NCI-H446 (cell line): ENCODE measurements at regions not wholly inside any gene's neighbourhood (a gene's known extent, or its start where the extent isn't known, plus 50 kb on each side); places are given as distances from the start of the nearest gene placed in this dataset.

Source experiments
- DNase-seq, 2 experiments: peaks; one replicate each; lab custom pipeline; 2025; lab: John Stamatoyannopoulos, UW

- no peak for DNase-seq
These were observed 166.3 kb upstream of the PMEPA1 start for GRCh38 chr20:57876163-57876562.

DNA sequence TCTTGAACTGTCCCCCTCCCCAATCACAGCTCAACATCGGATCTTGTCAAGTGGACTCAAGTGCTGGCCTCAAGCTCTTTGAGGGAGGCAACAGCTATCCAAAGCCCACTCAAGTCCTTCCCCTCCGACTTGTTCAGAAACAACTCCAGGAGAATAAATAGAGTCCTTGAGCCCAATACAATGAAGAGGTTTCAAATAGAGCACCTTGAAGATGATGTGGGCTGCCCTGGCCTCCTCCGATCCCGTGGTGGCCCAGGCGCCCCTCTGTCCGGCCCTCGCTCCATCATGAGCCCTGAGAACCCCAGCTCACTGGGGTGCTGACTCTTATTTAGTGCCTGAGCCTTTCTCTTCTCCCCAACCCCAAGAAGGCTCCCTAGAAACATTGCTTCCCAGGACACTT, 164.3 kb upstream of the PMEPA1 start:
- DNase-seq, result no peak

DNA sequence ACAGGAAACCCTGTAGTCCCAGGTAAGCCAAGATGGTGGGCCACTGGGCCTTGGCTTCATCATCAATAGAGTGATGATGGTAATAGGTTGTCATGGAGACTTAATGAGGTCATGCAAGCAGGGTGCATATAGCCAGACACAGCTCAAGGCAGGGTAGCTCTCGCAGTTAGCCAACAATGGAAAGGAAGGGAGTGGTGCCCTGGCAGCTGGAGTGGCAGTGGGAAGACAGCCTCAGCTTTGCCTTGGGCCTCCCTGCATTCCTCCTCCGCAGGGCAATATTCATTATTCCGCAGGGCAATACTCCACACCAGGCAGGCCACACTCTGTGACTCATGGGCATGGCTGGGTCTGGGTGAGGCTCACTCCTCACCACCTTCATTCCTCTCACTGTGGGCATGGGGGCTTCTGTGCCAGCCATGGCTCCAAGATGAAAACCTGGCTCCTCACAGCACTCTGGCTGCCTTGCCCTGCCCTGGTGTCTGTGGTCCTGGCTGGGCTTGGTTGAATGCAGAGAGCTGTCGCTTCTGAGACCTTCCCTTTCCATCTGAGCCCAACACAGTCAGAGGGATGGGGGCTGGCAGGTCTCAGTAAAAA, 163.1 kb upstream of the PMEPA1 start:
- DNase-seq, result no peak

- no peak for DNase-seq
These were observed 161.4 kb upstream of the PMEPA1 start for GRCh38 chr20:57871237-57871632.

- DNase-seq, result no peak
These were observed 160.9 kb upstream of the PMEPA1 start for GRCh38 chr20:57870597-57871236.

- DNase-seq, result no peak
These were observed 160.1 kb upstream of the PMEPA1 start for GRCh38 chr20:57869951-57870315.

- DNase-seq, result no peak
These were observed 159.6 kb upstream of the PMEPA1 start for GRCh38 chr20:57869291-57869950.

DNA sequence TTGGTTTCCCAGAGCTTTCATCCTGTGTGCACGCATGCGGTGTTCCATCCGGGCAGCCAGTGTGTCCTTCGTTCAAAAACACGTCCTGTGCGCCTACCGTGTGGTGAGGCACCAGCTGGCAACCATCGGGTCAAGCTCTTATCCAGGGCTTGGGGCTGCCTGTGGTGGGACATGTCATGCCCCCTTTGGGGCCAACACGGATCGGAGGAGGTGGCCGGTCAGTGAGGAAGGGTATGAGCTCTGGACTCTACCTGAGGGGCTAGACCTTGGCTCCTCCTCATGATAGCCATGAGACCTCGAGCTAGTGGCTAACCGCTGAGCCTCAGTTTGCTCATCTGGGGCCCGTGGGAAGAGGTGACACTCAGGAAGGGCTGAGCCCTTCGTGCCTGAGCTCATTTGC, 158.5 kb upstream of the PMEPA1 start:
- DNase-seq, result no peak

DNA sequence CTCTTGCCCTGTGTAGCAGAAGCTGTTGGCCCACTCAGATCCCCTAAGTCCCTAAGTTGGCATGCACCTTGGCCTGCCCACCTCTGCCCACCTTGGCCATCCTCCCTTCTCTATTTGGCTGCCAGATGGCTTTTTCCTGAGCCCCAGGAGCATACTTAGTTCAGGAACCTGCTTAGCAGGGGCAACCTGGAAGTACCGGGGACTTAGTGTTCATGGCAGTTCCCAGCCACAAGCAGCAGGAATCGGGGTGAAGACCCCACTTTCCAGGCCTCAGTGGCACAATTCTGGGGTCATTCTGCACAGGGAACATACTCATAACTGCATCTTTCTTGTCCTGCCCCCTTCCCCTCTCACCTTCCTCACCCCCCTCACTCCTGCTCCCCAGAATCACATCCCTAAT, 158.0 kb upstream of the PMEPA1 start:
- DNase-seq, result no peak

- DNase-seq, result no peak
These were observed 157.5 kb upstream of the PMEPA1 start for GRCh38 chr20:57867181-57867803.

- DNase-seq, result no peak
These were observed 156.7 kb upstream of the PMEPA1 start for GRCh38 chr20:57866250-57867106.

DNA sequence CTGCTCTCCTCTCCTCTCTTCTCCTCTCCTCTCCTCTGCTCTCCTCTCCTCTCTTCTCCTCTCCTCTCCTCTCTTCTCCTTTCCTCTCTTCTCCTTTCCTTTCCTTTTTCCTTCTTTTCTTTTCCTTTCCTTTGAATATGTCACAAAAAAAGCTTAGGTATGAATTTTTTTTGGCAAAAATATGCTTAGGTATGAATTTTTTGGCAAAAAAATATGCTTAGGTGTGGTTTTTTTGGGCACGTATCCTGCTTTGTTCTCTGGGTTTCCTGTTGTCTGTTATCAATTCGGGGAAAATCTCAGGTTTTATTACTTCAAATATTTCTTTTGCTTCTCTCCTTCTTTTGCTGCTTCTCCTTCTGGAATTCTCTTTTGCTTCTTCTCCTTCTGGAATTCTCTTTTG, 155.5 kb upstream of the PMEPA1 start:
- DNase-seq, result no peak

GRCh38 chr20:57860576-57860975, 150.8 kb upstream of the PMEPA1 start:
- no peak for DNase-seq

- DNase-seq, result no peak
These were observed 148.2 kb upstream of the PMEPA1 start for GRCh38 chr20:57857969-57858368.

DNA sequence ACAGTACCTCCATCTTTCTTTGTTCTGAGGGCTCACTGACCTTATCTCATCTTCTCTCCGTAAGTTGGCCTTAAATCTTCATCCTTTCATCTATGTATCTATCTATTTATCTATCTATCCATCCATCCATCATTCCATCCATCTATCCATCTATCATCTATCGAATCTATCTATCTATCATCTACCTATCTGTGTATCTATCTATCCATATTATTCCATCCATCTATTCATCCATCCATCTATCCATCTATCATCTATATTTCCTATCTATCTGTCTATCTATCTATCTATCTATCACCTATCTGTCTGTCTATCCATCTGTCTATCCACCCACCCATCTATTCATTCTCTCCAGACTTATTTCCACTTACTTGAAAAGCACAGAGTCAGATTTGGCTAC, 147.3 kb upstream of the PMEPA1 start:
- no peak for DNase-seq

- no peak for DNase-seq
These were observed 146.8 kb upstream of the PMEPA1 start for GRCh38 chr20:57856658-57857057.

DNA sequence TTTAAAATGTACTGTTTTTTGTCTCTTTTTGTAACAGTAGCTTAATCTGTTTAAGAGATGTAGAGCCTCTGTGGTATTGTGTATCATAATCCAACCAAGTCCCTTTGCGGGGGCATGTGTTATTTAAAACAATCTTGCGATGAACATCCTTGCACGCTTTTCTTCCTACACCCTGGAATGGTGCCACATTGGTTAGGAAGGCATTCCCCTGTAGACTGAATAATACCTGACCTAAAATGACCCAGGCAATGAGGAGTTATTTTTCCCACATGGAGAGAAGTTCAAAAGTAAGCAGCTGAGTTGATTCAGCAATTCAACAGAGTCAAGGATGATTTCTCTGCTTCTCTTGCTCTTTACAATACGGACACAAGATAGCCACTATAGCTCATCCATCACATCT, 142.0 kb upstream of the PMEPA1 start:
- DNase-seq, result no peak

GRCh38 chr20:57851025-57851682, 141.3 kb upstream of the PMEPA1 start:
- no peak for DNase-seq

GRCh38 chr20:57849521-57850215, 139.9 kb upstream of the PMEPA1 start:
- DNase-seq, result no peak

- DNase-seq, result no peak
These were observed 139.3 kb upstream of the PMEPA1 start for GRCh38 chr20:57849121-57849520.

DNA sequence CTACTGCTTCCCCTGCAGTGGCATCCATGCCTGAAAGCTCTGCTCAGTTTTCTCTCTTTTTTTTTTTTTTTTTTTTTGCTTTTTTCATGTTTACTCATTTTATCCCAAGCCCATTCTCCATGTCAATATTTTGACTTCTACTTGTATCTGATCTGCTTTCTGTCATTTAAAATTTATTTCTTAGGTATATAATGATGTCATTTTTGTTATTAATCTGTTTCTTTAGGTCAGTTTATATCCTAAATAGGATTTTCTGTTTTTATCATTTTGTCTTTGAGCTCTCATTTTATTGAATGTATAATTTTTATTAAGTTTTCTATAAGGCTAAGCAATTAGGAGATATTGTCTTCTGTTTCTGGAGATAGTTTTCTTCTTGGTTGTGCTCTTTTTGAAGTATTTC, 138.5 kb upstream of the PMEPA1 start:
- DNase-seq, result no peak
